ENCODE measurements at regions not wholly inside any gene's neighbourhood (a gene's known extent, or its start where the extent isn't known, plus 50 kb on each side); places are given as distances from the start of the nearest gene placed in this dataset.

- Mint-ChIP-seq H3K27me3 (peaks cover 42% of the 10 kb centered on the region), H3K9me3 (no peaks in the 10 kb centered on the region), H3K36me3 (ENCODE audit: low read depth) (no peaks in the 10 kb centered on the region), H3K27ac (no peak overlapping the region), H3K4me1 (no peaks in the 10 kb centered on the region), H3K4me3 (no peak overlapping the region)
- ATAC-seq (ENCODE audit: low read depth) (no peak), DNase-seq (no peak)
- no peak for TF ChIP-seq CTCF (IDR thresholded peaks at IDR 0.05)
- intact Hi-C loops (cut with micrococcal nuclease): no loop called here
- ChIA-PET CTCF (no interaction called here), POLR2A (no interaction called here)
These were observed 301.2 kb downstream of the LRFN2 start for GRCh38 chr6:40285996-40286395.

- ATAC-seq (ENCODE audit: low read depth) (no peak), DNase-seq (no peak)
- ChIA-PET POLR2A (no interaction called here), CTCF (no interaction called here)
- H3K27ac Mint-ChIP-seq: no peak overlapping the region
- H3K9me3 Mint-ChIP-seq: no peaks in the 10 kb centered on the region
- intact Hi-C loops (cut with micrococcal nuclease): no loop called here
- no peaks in the 10 kb centered on the region for H3K4me1 Mint-ChIP-seq
- H3K4me3 Mint-ChIP-seq: no peak overlapping the region
- peaks cover 42% of the 10 kb centered on the region for H3K27me3 Mint-ChIP-seq
- no peaks in the 10 kb centered on the region for H3K36me3 Mint-ChIP-seq (ENCODE audit: low read depth)
- no peak for TF ChIP-seq CTCF (IDR thresholded peaks at IDR 0.05)
These were observed 301.6 kb downstream of the LRFN2 start for GRCh38 chr6:40285535-40285934.

- Mint-ChIP-seq H3K27ac (no peak overlapping the region), H3K4me3 (no peak overlapping the region), H3K4me1 (no peaks in the 10 kb centered on the region), H3K9me3 (no peaks in the 10 kb centered on the region), H3K36me3 (ENCODE audit: low read depth) (no peaks in the 10 kb centered on the region), H3K27me3 (peaks cover 36% of the 10 kb centered on the region)
- POLR2A ChIA-PET: no interaction called here
- no peak for TF ChIP-seq CTCF (IDR thresholded peaks at IDR 0.05)
- CTCF ChIA-PET: no interaction called here
- DNase-seq (no peak), ATAC-seq (ENCODE audit: low read depth) (no peak)
- intact Hi-C loops (cut with micrococcal nuclease): no loop called here
These were observed 304.2 kb downstream of the LRFN2 start for GRCh38 chr6:40282986-40283385.

GRCh38 chr6:40281402-40281801 lies 305.8 kb downstream of the LRFN2 start:
- ChIA-PET POLR2A (no interaction called here), CTCF (no interaction called here)
- intact Hi-C loops (cut with micrococcal nuclease): no loop called here
- DNase-seq (no peak), ATAC-seq (ENCODE audit: low read depth) (no peak)
- H3K9me3 Mint-ChIP-seq: no peaks in the 10 kb centered on the region
- TF ChIP-seq CTCF (IDR thresholded peaks at IDR 0.05): no peak
- no peaks in the 10 kb centered on the region for H3K4me1 Mint-ChIP-seq
- H3K36me3 Mint-ChIP-seq (ENCODE audit: low read depth): no peaks in the 10 kb centered on the region
- H3K27ac Mint-ChIP-seq: no peak overlapping the region
- H3K4me3 Mint-ChIP-seq: no peak overlapping the region
- H3K27me3 Mint-ChIP-seq: peaks cover 25% of the 10 kb centered on the region

- H3K36me3 Mint-ChIP-seq (ENCODE audit: low read depth): no peaks in the 10 kb centered on the region
- DNase-seq (no peak), ATAC-seq (ENCODE audit: low read depth) (no peak)
- no peak for TF ChIP-seq CTCF (IDR thresholded peaks at IDR 0.05)
- H3K4me1 Mint-ChIP-seq: no peaks in the 10 kb centered on the region
- CTCF ChIA-PET: no interaction called here
- H3K9me3 Mint-ChIP-seq: no peaks in the 10 kb centered on the region
- intact Hi-C loops (cut with micrococcal nuclease): no loop called here
- H3K4me3 Mint-ChIP-seq: no peak overlapping the region
- H3K27ac Mint-ChIP-seq: no peak overlapping the region
- peaks cover 15% of the 10 kb centered on the region for H3K27me3 Mint-ChIP-seq
- POLR2A ChIA-PET: no interaction called here
These were observed 306.9 kb downstream of the LRFN2 start for GRCh38 chr6:40280231-40280630.

Data from activated B cell treated with CpG ODN at 0.5 μM for 24 hours (primary cell).